Left ventricle myocardium inferior (tissue), 1 donor: ENCODE measurements at regions not wholly inside any gene's neighbourhood (a gene's known extent, or its start where the extent isn't known, plus 50 kb on each side); places are given as distances from the start of the nearest gene placed in this dataset.

Experiments used
- DNase-seq: peaks from one replicate; pipeline ENCODE4 v3.0.0-alpha.2; 2020
- H3K27ac ChIP-seq: fragments of 200-600 bp; replicated peaks from 2 replicates; pipeline ENCODE4 v1.8.0; 2021
- H3K27me3 ChIP-seq: fragments of 200-600 bp; 2 replicates; pipeline ENCODE4 v1.8.0; 2021; ENCODE audit warnings: low read depth
- H3K36me3 ChIP-seq: fragments of 200-600 bp; 2 replicates; pipeline ENCODE4 v1.8.0; 2021
- H3K4me1 ChIP-seq: fragments of 200-600 bp; 2 replicates; pipeline ENCODE4 v1.8.0; 2021
- H3K4me3 ChIP-seq: fragments of 200-600 bp; 2 replicates; pipeline ENCODE4 v1.8.0; 2021; ENCODE audit warnings: mild to moderate bottlenecking, moderate library complexity
- H3K9me3 ChIP-seq: fragments of 200-600 bp; replicated peaks from 2 replicates; pipeline ENCODE4 v1.8.0; 2021
- CTCF ChIP-seq: fragments of 200-600 bp; IDR thresholded peaks from 2 replicates; pipeline ENCODE4 v1.8.0; 2021; ENCODE audit warnings: antibody characterized with exemption, mild to moderate bottlenecking, borderline replicate concordance
- intact Hi-C: fragments of 100-400 bp; cut with micrococcal nuclease; formaldehyde crosslinking; loops from one replicate; pipeline ENCODE4 v1.11.0; 2022
- donor health status: DM: no; HTN: yes; CAD: no; lungs with severe emphysema.

GRCh38 chr2:16718576-16719484 lies 53.2 kb upstream of the CYRIA start:
- peaks cover 21% of the 10 kb centered on the region for H3K27me3 ChIP-seq
- H3K4me3 ChIP-seq = no peak overlapping the region
- no peak for DNase-seq
- intact Hi-C loops = no loop called here
- H3K27ac ChIP-seq = no peak overlapping the region
- peaks cover 33% of the 10 kb centered on the region for H3K4me1 ChIP-seq
- TF ChIP-seq CTCF = no peak
- no peaks in the 10 kb centered on the region for H3K36me3 ChIP-seq
- no peaks in the 10 kb centered on the region for H3K9me3 ChIP-seq

GRCh38 chr2:16717477-16717876 lies 51.8 kb upstream of the CYRIA start:
- no peak for DNase-seq

GRCh38 chr2:16716944-16717343 lies 51.3 kb upstream of the CYRIA start:
- intact Hi-C loops = no loop called here

More at GRCh38 chr2:16717477-16717876, 51.8 kb upstream of the CYRIA start:
- Histone ChIP-seq H3K27me3 (peaks cover 11% of the 10 kb centered on the region), H3K4me3 (no peak overlapping the region), H3K9me3 (no peaks in the 10 kb centered on the region), H3K27ac (no peak overlapping the region), H3K36me3 (no peaks in the 10 kb centered on the region), H3K4me1 (peaks cover 33% of the 10 kb centered on the region)
- intact Hi-C loops = no loop called here
- TF ChIP-seq CTCF = no peak

GRCh38 chr2:16716024-16716423 lies 50.4 kb upstream of the CYRIA start:
- intact Hi-C loops = no loop called here
- no peak overlapping the region for H3K4me3 ChIP-seq
- no peak for DNase-seq
- TF ChIP-seq CTCF = no peak
- H3K27ac ChIP-seq = no peak overlapping the region
- H3K36me3 ChIP-seq = no peaks in the 10 kb centered on the region
- no peaks in the 10 kb centered on the region for H3K27me3 ChIP-seq
- no peaks in the 10 kb centered on the region for H3K9me3 ChIP-seq
- peaks cover 33% of the 10 kb centered on the region for H3K4me1 ChIP-seq

More at GRCh38 chr2:16716944-16717343, 51.3 kb upstream of the CYRIA start:
- Histone ChIP-seq H3K27me3 (peaks cover 6% of the 10 kb centered on the region), H3K9me3 (no peaks in the 10 kb centered on the region), H3K36me3 (no peaks in the 10 kb centered on the region), H3K27ac (no peak overlapping the region), H3K4me3 (no peak overlapping the region), H3K4me1 (peaks cover 33% of the 10 kb centered on the region)
- no peak for TF ChIP-seq CTCF
- DNase-seq = no peak
